Stromal cell of bone marrow (primary cell): ENCODE measurements at regions not wholly inside any gene's neighbourhood (a gene's known extent, or its start where the extent isn't known, plus 50 kb on each side); places are given as distances from the start of the nearest gene placed in this dataset.

ENCODE experiments used
- DNase-seq: peaks from one replicate; pipeline ENCODE4 v3.0.0-alpha.2; 2012; ENCODE audit warnings: low read depth

- DNase-seq, result no peak
These were observed 336.0 kb upstream of the TNP1 start for GRCh38 chr2:217195658-217196446.

GRCh38 chr2:217195016-217195415 is 335.2 kb upstream of the TNP1 start:
- no peak for DNase-seq

- DNase-seq, result no peak
These were observed 333.8 kb upstream of the TNP1 start for GRCh38 chr2:217193431-217194340.

- no peak for DNase-seq
These were observed 332.5 kb upstream of the TNP1 start for GRCh38 chr2:217192366-217192765.

GRCh38 chr2:217189747-217190146 is 329.9 kb upstream of the TNP1 start:
- no peak for DNase-seq

- DNase-seq, result no peak
These were observed 329.3 kb upstream of the TNP1 start for GRCh38 chr2:217189131-217189530.

GRCh38 chr2:217186668-217187159 is 326.9 kb upstream of the TNP1 start:
- no peak for DNase-seq

- DNase-seq, result no peak
These were observed 326.3 kb upstream of the TNP1 start for GRCh38 chr2:217186152-217186551.

GRCh38 chr2:217185265-217185995 is 325.6 kb upstream of the TNP1 start:
- DNase-seq, result no peak

GRCh38 chr2:217184242-217184641 is 324.4 kb upstream of the TNP1 start:
- no peak for DNase-seq

- DNase-seq, result no peak
These were observed 323.6 kb upstream of the TNP1 start for GRCh38 chr2:217183471-217183870.

GRCh38 chr2:217182926-217183325 is 323.1 kb upstream of the TNP1 start:
- no peak for DNase-seq

- DNase-seq, result no peak
These were observed 321.6 kb upstream of the TNP1 start for GRCh38 chr2:217181512-217181911.

- no peak for DNase-seq
These were observed 320.0 kb upstream of the TNP1 start for GRCh38 chr2:217179854-217180253.

GRCh38 chr2:217178341-217178740 is 318.5 kb upstream of the TNP1 start:
- DNase-seq, result no peak

GRCh38 chr2:217177720-217178119 is 317.9 kb upstream of the TNP1 start:
- DNase-seq, result no peak

- no peak for DNase-seq
These were observed 312.0 kb upstream of the TNP1 start for GRCh38 chr2:217171874-217172273.

- no peak for DNase-seq
These were observed 308.6 kb upstream of the TNP1 start for GRCh38 chr2:217168496-217168895.

GRCh38 chr2:217167531-217167930 is 307.7 kb upstream of the TNP1 start:
- no peak for DNase-seq

- peak; percentile 30 for DNase-seq
These were observed 306.5 kb upstream of the TNP1 start for GRCh38 chr2:217166241-217166850.

GRCh38 chr2:217165547-217165946 is 305.7 kb upstream of the TNP1 start:
- DNase-seq, result no peak

GRCh38 chr2:217163987-217164386 is 304.1 kb upstream of the TNP1 start:
- no peak for DNase-seq
